T-helper 2 cell treated with Interferon-gamma antibody and Interleukin-4, amounts not matched to agents 5 μg/mL and 100 μg/mL, for 36 hours (primary cell): ENCODE measurements at regions not wholly inside any gene's neighbourhood (a gene's known extent, or its start where the extent isn't known, plus 50 kb on each side); places are given as distances from the start of the nearest gene placed in this dataset.
"Not testable (repeated sequence)": the region's sequence is repeated elsewhere in the genome, so short reads cannot be mapped to it uniquely, and the experiment has no call there.

Experiments
- DNase-seq: peaks from one replicate; pipeline ENCODE4 v3.0.0; 2021; ENCODE audit warnings: low spot score
- H3K27ac Mint-ChIP-seq: one replicate; pipeline ENCODE4 v1.8.0; 2021; ENCODE audit warnings: mild to moderate bottlenecking, mixed read lengths
- H3K27me3 Mint-ChIP-seq: one replicate; pipeline ENCODE4 v1.8.0; 2021; ENCODE audit warnings: low read depth, mixed read lengths
- H3K36me3 Mint-ChIP-seq: one replicate; pipeline ENCODE4 v1.8.0; 2021; ENCODE audit warnings: low read depth, mixed read lengths
- H3K4me1 Mint-ChIP-seq: one replicate; pipeline ENCODE4 v1.8.0; 2021; ENCODE audit warnings: low read depth, mixed read lengths
- H3K4me3 Mint-ChIP-seq: one replicate; pipeline ENCODE4 v1.8.0; 2022; ENCODE audit warnings: mild to moderate bottlenecking, moderate library complexity, mixed read lengths
- H3K9me3 Mint-ChIP-seq: one replicate; pipeline ENCODE4 v1.8.0; 2021; ENCODE audit warnings: mixed read lengths

- Mint-ChIP-seq H3K9me3 (peaks cover 9% of the 10 kb centered on the region), H3K4me1 (no peaks in the 10 kb centered on the region), H3K27ac (no peak overlapping the region), H3K36me3 (no peaks in the 10 kb centered on the region), H3K27me3 (no peaks in the 10 kb centered on the region), H3K4me3 (no peak overlapping the region)
- DNase-seq: no peak
Measured at GRCh38 chr5:126107381-126107780, 315.8 kb upstream of the GRAMD2B start.

GRCh38 chr5:126108470-126108869, 314.7 kb upstream of the GRAMD2B start:
- peaks cover 10% of the 10 kb centered on the region for H3K9me3 Mint-ChIP-seq
- DNase-seq: no peak
- no peaks in the 10 kb centered on the region for H3K4me1 Mint-ChIP-seq
- no peaks in the 10 kb centered on the region for H3K36me3 Mint-ChIP-seq
- H3K27ac Mint-ChIP-seq: no peak overlapping the region
- H3K27me3 Mint-ChIP-seq: no peaks in the 10 kb centered on the region
- no peak overlapping the region for H3K4me3 Mint-ChIP-seq

- no peak for DNase-seq
- H3K36me3 Mint-ChIP-seq: no peaks in the 10 kb centered on the region
- H3K27me3 Mint-ChIP-seq: no peaks in the 10 kb centered on the region
- no peak overlapping the region for H3K4me3 Mint-ChIP-seq
- H3K9me3 Mint-ChIP-seq: peaks cover 14% of the 10 kb centered on the region
- H3K4me1 Mint-ChIP-seq: no peaks in the 10 kb centered on the region
- no peak overlapping the region for H3K27ac Mint-ChIP-seq
Measured at GRCh38 chr5:126115059-126115629, 308.1 kb upstream of the GRAMD2B start.

DNA sequence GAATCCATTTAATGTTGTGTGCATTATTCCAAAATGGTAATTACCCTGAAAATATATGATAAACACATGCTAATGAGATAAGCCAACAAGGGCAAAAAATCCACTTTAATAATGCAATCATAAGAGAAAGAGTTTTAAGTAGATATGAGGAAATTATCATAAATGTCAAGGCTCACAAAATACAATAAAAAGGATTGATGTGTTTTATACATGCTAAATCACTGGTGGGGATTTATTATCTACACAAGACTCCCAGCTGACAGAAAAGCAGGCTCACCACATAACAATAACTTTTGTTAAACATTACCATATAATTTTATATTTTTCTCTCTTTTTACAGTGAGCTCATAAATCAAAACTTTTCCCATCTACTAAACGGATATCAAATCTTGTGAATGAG, 306.2 kb upstream of the GRAMD2B start:
- Mint-ChIP-seq H3K27ac (no peak overlapping the region), H3K4me3 (no peak overlapping the region), H3K36me3 (no peaks in the 10 kb centered on the region), H3K9me3 (peaks cover 11% of the 10 kb centered on the region), H3K27me3 (no peaks in the 10 kb centered on the region), H3K4me1 (no peaks in the 10 kb centered on the region)
- DNase-seq: no peak

GRCh38 chr5:126119887-126120442, 303.2 kb upstream of the GRAMD2B start:
- Mint-ChIP-seq H3K4me3 (no peak overlapping the region), H3K9me3 (no peaks in the 10 kb centered on the region), H3K27ac (no peak overlapping the region), H3K4me1 (no peaks in the 10 kb centered on the region), H3K36me3 (no peaks in the 10 kb centered on the region), H3K27me3 (no peaks in the 10 kb centered on the region)
- no peak for DNase-seq

- no peak for DNase-seq
- Mint-ChIP-seq H3K4me3 (no peak overlapping the region), H3K4me1 (no peaks in the 10 kb centered on the region), H3K27me3 (no peaks in the 10 kb centered on the region), H3K36me3 (no peaks in the 10 kb centered on the region), H3K27ac (no peak overlapping the region), H3K9me3 (no peaks in the 10 kb centered on the region)
Measured at GRCh38 chr5:126120939-126121338, 302.3 kb upstream of the GRAMD2B start.

DNA sequence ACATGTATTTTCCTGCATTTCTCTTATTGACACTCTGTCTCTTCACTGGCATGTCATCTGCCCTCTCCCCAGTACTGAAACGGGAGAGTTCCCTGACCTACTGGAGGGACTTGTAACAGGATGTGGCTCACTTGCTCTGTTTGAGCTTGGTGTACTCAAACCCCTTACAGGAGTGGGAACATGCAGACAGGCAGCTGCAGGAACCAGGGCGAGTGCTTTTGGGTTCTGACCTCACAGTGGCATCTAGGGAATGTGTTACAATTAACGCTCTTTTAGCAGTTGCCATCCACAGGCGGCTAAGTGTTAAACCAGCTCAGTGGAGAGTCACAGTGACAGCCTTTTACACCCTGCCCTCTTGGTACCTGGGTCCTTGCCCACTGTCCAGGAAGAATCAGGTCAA, 300.3 kb upstream of the GRAMD2B start:
- Mint-ChIP-seq H3K9me3 (no peaks in the 10 kb centered on the region), H3K27ac (no peak overlapping the region), H3K4me3 (no peak overlapping the region), H3K36me3 (no peaks in the 10 kb centered on the region), H3K27me3 (no peaks in the 10 kb centered on the region), H3K4me1 (no peaks in the 10 kb centered on the region)
- no peak for DNase-seq

GRCh38 chr5:126124706-126125345, 298.4 kb upstream of the GRAMD2B start:
- H3K9me3 Mint-ChIP-seq: peaks cover 6% of the 10 kb centered on the region
- H3K36me3 Mint-ChIP-seq: no peaks in the 10 kb centered on the region
- no peak overlapping the region for H3K27ac Mint-ChIP-seq
- no peak overlapping the region for H3K4me3 Mint-ChIP-seq
- no peaks in the 10 kb centered on the region for H3K4me1 Mint-ChIP-seq
- no peak for DNase-seq
- H3K27me3 Mint-ChIP-seq: no peaks in the 10 kb centered on the region

GRCh38 chr5:126125407-126125806, 297.8 kb upstream of the GRAMD2B start:
- no peak for DNase-seq
- Mint-ChIP-seq H3K27me3 (no peaks in the 10 kb centered on the region), H3K9me3 (peaks cover 9% of the 10 kb centered on the region), H3K4me1 (no peaks in the 10 kb centered on the region), H3K4me3 (no peak overlapping the region), H3K27ac (no peak overlapping the region), H3K36me3 (no peaks in the 10 kb centered on the region)

GRCh38 chr5:126126574-126126973, 296.6 kb upstream of the GRAMD2B start:
- no peaks in the 10 kb centered on the region for H3K27me3 Mint-ChIP-seq
- H3K4me1 Mint-ChIP-seq: no peaks in the 10 kb centered on the region
- H3K9me3 Mint-ChIP-seq: peaks cover 9% of the 10 kb centered on the region
- DNase-seq: no peak
- H3K27ac Mint-ChIP-seq: no peak overlapping the region
- no peaks in the 10 kb centered on the region for H3K36me3 Mint-ChIP-seq
- H3K4me3 Mint-ChIP-seq: no peak overlapping the region

GRCh38 chr5:126127371-126127770, 295.8 kb upstream of the GRAMD2B start:
- DNase-seq, H3K27me3 Mint-ChIP-seq, H3K36me3 Mint-ChIP-seq, H3K4me3 Mint-ChIP-seq, H3K27ac Mint-ChIP-seq, H3K4me1 Mint-ChIP-seq: not testable (repeated sequence)
- H3K9me3 Mint-ChIP-seq: peaks cover 13% of the 10 kb centered on the region

DNA sequence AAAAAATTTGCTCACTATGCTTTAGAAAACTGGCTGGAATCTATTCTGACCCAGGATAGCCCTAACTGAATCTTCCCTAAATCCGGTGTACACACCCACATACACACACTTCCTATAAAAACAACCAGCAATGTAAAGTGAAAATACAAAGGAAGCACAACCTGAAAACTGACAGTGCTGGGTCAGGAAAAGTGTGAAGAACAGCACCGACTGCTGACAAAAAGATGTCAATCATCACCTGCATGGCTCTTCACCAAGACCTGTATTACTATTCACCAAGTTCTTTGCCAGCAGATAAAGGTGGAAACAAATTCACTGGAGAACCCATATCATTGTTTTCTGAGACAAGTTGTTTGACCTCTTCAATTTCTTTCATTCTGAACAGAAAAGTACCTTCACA, 293.8 kb upstream of the GRAMD2B start:
- peaks cover 13% of the 10 kb centered on the region for H3K9me3 Mint-ChIP-seq
- H3K27ac Mint-ChIP-seq: no peak overlapping the region
- H3K4me1 Mint-ChIP-seq: no peaks in the 10 kb centered on the region
- no peaks in the 10 kb centered on the region for H3K36me3 Mint-ChIP-seq
- no peaks in the 10 kb centered on the region for H3K27me3 Mint-ChIP-seq
- no peak for DNase-seq
- no peak overlapping the region for H3K4me3 Mint-ChIP-seq

GRCh38 chr5:126133424-126133823, 289.8 kb upstream of the GRAMD2B start:
- Mint-ChIP-seq H3K4me1 (no peaks in the 10 kb centered on the region), H3K36me3 (no peaks in the 10 kb centered on the region), H3K9me3 (peaks cover 16% of the 10 kb centered on the region)

GRCh38 chr5:126137891-126138280, 285.3 kb upstream of the GRAMD2B start:
- no peak overlapping the region for H3K27ac Mint-ChIP-seq
- no peak for DNase-seq
- H3K4me1 Mint-ChIP-seq: no peaks in the 10 kb centered on the region
- H3K36me3 Mint-ChIP-seq: no peaks in the 10 kb centered on the region
- H3K27me3 Mint-ChIP-seq: no peaks in the 10 kb centered on the region
- H3K9me3 Mint-ChIP-seq: peaks cover 12% of the 10 kb centered on the region
- no peak overlapping the region for H3K4me3 Mint-ChIP-seq

More at GRCh38 chr5:126133424-126133823, 289.8 kb upstream of the GRAMD2B start:
- no peaks in the 10 kb centered on the region for H3K27me3 Mint-ChIP-seq
- no peak overlapping the region for H3K27ac Mint-ChIP-seq
- no peak overlapping the region for H3K4me3 Mint-ChIP-seq
- no peak for DNase-seq
